ENCODE measurements at regions not wholly inside any gene's neighbourhood (a gene's known extent, or its start where the extent isn't known, plus 50 kb on each side); places are given as distances from the start of the nearest gene placed in this dataset.
"Not testable (repeated sequence)": the region's sequence is repeated elsewhere in the genome, so short reads cannot be mapped to it uniquely, and the experiment has no call there.

DNA sequence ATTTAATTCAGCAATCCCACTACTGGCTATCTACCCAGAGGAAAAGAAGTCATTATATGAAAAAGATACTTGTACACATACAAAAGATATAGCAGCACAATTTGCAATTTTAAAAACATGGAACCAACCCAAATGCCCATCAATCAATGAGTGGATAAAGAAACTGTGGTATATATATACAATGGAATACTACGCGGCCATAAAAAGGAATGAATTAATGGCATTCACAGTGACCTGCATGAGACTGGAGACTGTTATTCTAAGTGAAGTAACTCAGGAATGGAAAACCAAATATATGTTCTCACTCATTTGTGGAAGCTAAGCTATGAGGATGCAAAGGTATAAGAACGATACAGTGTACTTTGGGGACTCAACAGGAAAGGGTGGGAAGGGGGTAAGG, 102.8 kb upstream of the KCNMA1 start:
- not testable (repeated sequence) for DNase-seq (ENCODE audit: low spot score)

- no peak for DNase-seq (ENCODE audit: low spot score)
These were observed 101.0 kb upstream of the KCNMA1 start for GRCh38 chr10:77738496-77739158.

DNA sequence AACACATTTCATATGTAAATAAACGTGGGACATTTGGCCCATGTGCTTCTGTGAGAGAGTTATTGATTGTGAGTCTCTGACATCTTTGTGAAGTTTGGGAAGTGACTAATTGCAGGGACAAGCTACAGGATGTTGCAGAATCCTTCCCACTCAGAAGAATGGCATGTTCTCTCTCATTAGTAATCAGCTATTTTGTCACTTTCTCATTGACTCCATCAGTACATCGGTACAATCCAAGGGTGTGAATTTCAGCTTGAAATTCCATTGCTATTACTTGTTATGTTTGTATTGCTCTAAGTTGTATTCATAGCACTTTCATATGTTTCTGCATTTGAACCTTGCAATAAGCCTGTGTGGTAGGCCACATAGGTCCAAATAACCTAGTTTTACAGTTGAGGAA, 100.0 kb upstream of the KCNMA1 start:
- no peak for DNase-seq (ENCODE audit: low spot score)

DNA sequence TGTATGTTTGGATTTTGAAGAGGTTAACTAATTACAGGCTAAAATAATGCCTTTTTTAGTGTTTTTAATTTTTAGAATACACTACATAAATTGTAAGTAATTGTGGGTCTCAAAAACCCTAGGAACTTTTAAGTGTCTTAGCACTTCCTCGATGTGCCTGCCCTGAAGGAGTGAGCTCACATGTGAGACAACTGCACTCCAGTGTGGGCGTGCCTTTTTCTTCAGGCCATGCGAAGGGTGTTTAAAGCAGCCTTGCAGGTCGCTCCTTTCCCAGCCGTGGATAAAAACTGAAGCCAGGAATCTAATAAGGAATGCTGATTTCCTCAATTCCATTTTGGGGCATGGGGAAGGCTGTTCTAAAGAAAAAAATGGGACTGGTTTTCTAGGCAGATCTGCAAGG, 97.5 kb upstream of the KCNMA1 start:
- DNase-seq (ENCODE audit: low spot score): not testable (repeated sequence)

DNA sequence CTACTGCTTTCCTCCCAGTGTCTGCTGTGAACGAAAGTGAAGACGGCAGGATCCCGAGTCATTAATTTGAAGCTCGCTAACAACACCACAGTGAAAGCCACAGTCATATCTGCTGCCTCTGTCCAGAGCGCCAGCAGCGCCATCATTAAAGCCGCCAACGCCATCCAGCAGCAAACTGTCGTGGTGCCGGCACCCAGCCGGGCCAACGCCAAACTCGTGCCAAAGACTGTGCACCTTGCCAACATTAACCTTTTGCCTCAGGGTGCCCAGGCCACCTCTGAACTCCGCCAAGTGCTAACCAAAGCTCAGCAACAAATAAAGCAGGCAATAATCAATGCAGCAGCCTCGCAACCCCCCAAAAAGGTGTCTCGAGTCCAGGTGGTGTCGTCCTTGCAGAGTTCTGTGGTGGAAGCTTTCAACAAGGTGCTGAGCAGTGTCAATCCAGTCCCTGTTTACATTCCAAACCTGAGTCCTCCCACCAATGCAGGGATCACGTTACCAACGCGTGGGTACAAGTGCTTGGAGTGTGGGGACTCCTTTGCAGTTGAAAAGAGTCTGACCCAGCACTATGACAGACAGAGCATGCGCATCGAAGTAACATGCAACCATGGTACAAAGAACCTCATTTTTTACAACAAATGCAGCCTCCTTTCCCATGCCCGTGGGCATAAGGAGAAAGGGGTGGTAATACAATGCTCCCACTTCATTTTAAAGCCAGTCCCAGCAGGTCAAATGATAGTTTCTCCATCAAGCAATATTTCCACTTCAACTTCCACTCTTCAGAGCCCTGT, 94.8 kb upstream of the KCNMA1 start:
- DNase-seq (ENCODE audit: low spot score): no peak

DNA sequence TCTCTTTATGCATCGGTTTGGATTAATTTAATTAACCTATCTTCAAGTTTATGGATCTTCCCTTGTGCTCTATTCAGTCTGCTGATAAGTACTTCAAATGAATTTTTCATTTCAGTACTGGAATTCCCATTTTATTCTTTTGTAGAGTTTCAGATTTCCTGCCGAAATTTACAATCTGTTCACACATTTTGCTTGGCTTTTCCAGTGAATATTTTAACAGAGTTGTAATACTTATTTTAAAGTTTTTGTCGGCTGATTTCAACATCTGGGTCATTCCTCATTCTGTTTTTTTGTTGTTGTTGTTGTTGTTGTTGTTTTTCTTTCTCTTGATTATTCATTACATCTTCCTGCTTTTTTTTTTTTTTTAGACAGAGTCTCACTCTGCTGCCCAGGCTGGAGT, 89.9 kb upstream of the KCNMA1 start:
- no peak for DNase-seq (ENCODE audit: low spot score)

DNA sequence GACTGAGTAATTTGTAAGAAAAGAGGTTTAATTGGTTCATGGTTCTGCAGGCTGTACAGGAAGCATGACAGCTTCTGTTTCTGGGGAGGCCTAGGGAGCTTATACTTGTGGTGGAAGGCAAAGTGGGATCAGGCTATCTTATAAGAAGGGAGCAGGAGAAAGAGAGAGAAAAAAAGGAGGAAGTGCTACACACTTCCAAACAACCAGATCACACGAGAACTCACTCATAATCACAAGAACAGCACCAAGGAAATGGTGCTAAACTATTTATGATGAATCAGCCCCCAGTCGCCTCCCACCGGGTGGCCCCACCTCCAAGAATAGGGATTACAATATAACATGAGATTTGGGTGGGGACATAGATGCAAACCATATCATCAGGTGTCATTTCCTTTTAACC, 89.1 kb upstream of the KCNMA1 start:
- no peak for DNase-seq (ENCODE audit: low spot score)

DNA sequence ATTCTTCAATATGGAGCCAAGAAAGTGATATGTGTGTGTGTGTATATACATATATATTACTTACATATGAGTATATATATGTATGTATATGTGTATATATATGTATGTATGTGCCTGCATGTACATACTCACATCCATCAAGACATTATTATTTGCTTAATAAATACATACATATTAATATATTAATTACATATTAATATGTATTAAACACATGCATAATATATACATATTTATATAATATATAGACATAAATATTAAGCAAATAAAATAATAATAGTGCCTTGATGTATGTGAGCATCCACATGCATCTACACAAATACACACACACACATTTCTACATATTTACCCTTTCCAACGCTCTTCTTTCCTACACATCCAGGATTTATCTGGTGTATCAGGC, 88.7 kb upstream of the KCNMA1 start:
- DNase-seq (ENCODE audit: low spot score): no peak

GRCh38 chr10:77724820-77725219, 87.2 kb upstream of the KCNMA1 start:
- DNase-seq (ENCODE audit: low spot score): no peak

GRCh38 chr10:77723376-77723775, 85.8 kb upstream of the KCNMA1 start:
- no peak for DNase-seq (ENCODE audit: low spot score)

DNA sequence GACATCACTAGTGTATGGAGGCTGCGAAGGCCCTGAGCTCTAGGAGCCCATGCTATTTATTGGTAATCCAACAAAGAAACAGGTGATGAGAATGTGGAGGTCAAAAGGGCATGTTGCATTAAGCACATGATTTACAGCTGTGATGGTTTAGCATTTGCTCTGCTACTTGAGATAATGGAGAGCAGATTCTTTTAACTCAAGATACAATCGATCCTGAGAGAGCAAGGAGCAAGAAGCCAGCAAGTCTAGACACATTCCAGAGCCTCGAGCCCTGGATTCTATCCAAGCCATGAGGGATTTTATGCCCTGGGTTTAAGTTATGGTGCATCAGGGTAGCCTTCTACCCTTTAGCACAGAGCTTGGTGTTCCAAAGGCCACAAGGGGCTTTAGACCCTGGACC, 85.3 kb upstream of the KCNMA1 start:
- not testable (repeated sequence) for DNase-seq (ENCODE audit: low spot score)

- no peak for DNase-seq (ENCODE audit: low spot score)
These were observed 84.2 kb upstream of the KCNMA1 start for GRCh38 chr10:77721815-77722214.

DNA sequence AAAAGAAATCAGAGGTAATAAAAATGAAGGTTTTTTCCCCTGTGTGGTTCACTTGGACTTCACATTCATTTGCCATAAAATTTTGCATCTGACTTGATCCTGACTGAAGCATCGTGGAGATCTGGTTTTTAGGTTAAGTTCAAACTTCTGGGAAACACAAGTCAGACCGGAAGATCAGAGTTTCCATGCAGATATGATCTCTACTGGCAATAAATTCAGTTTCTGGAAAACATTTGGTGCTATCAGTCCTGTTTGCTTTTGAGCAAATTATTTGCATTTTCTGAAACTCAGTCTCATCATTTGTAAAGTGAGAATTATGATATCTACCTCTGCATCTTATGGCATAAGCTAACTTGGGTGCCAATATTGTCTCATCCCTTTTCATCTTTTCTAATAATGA, 81.3 kb upstream of the KCNMA1 start:
- DNase-seq (ENCODE audit: low spot score): no peak

GRCh38 chr10:77718312-77718711, 80.7 kb upstream of the KCNMA1 start:
- not testable (repeated sequence) for DNase-seq (ENCODE audit: low spot score)

GRCh38 chr10:77717336-77717735, 79.7 kb upstream of the KCNMA1 start:
- no peak for DNase-seq (ENCODE audit: low spot score)

DNA sequence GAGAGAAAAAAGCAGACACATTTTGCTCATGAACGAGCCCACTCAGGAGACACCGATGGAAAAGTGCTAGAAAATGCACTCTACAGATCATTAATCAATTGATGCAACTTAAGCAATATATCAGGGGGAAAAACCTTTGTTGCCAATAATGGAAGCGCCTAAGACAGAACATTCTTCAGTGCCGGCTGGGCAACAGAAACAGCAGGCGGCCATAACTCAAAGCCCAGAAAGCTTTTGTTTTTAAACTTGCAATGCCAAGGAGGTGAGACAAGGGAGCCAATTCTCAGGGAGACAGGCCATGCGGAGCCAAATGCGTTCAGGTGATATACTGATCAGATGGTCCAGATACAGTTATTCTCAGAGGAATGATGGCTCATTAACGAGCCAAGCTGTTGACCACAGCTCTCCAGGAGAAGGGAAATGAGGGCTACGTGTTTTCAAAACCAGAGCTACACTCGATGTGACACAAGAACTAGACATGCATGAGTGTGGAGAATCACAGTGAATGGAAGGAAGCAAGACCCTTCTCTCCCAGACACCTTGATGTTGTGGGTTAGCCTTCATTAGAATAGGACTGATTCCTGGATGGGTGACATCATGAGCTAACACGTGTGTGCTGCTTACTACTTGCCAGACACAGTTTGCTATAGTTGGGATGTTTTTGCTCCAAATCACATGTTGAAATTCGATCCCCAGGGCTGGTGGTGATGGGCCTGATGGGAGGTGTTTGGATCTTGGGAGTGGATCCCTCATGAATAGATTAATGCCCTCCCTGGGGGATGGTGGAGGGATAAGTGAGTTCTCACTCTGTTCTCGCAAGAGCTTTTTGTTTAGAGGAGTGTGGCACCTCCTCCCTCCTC, 79.1 kb upstream of the KCNMA1 start:
- DNase-seq (ENCODE audit: low spot score): no peak

DNA sequence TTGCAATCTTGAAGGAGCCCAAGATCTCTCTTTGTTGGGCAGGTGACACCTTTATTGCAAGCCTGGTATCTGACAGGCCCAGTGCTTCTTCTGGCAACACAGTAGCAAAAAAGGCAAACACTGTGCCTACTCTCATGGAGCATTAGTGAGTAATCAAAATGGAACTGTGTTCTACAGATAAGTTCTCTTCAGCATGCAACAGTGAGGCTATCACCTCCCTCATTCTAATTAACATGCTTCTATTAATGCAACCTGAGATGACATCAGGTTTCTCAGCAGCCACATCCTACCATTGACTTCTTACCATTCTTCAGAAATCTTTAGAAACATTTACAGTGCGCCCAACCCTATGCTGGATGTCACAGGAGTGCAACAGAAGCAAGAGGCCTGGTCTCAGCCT, 77.9 kb upstream of the KCNMA1 start:
- no peak for DNase-seq (ENCODE audit: low spot score)

DNA sequence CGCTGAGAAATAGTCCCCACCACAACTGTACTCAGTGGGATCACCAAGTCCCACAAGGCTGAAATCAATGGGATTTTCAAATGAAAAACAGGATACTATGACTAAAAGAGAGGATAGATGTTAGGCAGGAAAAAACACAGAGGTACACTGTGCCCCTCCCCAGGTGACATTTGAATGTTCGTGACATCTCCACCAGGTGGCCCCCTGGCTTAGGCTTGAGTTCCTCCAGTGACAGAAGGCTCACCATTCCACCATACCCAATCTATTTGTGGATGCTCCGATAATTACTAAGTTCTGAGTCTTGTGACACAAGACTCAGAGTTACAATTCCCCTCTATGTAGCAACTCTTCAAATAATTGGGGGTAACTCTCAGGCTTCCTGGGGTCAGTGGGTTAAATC, 77.5 kb upstream of the KCNMA1 start:
- no peak for DNase-seq (ENCODE audit: low spot score)

- no peak for DNase-seq (ENCODE audit: low spot score)
These were observed 76.1 kb upstream of the KCNMA1 start for GRCh38 chr10:77713521-77714280.

GRCh38 chr10:77712207-77712606, 74.6 kb upstream of the KCNMA1 start:
- DNase-seq (ENCODE audit: low spot score): no peak

- DNase-seq (ENCODE audit: low spot score): no peak
These were observed 74.1 kb upstream of the KCNMA1 start for GRCh38 chr10:77711683-77712049.

All from left forelimb (tissue), 1 donor.